Pulmonary artery endothelial cell (primary cell): ENCODE measurements at regions not wholly inside any gene's neighbourhood (a gene's known extent, or its start where the extent isn't known, plus 50 kb on each side); places are given as distances from the start of the nearest gene placed in this dataset.
"Not testable (repeated sequence)": the region's sequence is repeated elsewhere in the genome, so short reads cannot be mapped to it uniquely, and the experiment has no call there.

ENCODE experiments used
- DNase-seq: peaks from one replicate; pipeline ENCODE4 v3.0.0-alpha.2; 2011; ENCODE audit warnings: low read depth, low spot score

DNA sequence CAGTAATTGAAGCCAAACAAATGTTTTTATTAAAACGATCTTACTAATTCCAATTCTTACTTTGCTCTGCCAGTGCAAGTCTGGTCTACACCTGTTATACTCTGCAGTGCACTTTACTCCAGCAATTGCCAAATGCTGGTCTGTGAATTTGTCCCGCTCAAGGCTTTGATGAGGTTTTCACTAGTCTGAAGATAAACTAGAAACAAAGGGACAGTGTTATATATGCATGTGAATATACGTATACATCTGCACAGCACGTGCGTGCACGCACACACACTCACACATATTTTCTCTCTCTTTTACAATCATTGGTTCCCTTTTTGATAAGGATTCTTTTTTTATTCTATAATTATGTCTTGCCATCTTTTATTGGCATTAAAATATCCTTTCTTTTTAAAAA is 88.5 kb upstream of the LCORL start:
- DNase-seq, result no peak

DNA sequence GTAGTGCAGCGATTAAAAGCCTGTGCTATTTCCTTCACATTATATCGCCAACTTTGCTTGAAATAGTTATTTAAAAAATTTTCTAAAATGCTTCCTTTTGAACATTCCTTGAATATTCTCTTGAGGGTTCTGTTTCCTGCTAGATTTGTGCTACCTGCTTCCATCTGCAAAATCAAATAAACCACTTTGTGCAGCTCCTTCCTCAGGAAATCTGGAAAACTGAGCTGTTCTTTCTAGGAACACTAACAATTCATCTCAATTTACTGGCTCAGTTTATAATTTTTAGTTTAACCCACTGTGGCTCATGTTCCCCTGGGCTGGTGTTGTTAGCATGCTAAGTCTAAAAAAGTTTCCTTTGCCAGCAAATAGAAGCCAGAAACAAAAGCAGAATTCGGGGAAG is 88.1 kb upstream of the LCORL start:
- DNase-seq, result peak; percentile 77

DNA sequence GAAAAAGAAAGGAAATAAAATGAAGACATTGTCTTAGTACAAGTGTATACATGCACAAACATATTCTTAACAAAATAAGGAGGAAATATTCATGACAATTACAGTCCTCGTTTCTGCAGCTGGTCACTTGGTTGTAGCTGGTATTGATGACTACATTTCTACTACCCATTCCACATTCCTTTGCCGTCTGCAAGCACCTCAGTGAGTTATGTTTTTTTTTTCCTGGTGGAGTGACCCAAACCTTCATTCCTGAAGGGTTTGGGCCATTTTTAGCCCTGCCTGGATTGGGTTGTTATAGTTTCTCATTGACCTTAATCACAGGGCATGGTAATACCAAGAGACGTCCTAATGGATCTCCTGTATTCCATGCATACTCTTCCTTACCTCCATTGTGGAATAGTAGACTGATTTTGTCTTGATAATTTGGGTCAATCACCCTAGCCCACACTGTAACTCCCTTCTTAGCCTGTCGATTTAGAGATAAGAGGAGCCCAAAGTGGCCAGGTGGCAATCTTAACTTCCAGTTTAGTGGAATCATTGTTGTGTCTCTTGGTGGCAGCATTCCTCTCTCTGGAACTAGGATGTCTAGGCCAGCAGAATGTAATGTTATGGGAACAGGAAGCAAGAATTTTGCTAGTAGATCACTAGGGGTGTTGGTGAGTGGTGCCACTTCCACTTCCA is 86.4 kb upstream of the LCORL start:
- DNase-seq, result not testable (repeated sequence)

DNA sequence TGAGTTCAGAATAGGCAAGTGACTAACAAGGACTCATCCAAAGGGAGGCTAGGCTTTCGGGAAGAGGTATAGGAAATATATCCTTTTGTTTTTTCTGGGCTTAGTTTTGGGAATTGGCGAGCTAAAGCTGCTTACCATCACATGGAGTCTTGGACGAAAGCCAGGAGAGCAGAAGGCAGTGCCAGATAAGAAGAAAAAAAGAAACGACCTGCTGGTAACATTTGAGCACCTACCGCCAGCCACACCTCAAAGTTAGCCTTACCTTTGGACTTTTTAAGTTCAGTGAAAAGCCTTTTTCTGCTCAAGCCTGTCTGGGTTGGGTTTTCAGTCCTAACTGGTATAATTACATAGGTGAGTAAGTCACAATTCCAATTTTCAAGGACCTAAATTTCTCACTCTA is 85.1 kb upstream of the LCORL start:
- DNase-seq, result peak; percentile 45

DNA sequence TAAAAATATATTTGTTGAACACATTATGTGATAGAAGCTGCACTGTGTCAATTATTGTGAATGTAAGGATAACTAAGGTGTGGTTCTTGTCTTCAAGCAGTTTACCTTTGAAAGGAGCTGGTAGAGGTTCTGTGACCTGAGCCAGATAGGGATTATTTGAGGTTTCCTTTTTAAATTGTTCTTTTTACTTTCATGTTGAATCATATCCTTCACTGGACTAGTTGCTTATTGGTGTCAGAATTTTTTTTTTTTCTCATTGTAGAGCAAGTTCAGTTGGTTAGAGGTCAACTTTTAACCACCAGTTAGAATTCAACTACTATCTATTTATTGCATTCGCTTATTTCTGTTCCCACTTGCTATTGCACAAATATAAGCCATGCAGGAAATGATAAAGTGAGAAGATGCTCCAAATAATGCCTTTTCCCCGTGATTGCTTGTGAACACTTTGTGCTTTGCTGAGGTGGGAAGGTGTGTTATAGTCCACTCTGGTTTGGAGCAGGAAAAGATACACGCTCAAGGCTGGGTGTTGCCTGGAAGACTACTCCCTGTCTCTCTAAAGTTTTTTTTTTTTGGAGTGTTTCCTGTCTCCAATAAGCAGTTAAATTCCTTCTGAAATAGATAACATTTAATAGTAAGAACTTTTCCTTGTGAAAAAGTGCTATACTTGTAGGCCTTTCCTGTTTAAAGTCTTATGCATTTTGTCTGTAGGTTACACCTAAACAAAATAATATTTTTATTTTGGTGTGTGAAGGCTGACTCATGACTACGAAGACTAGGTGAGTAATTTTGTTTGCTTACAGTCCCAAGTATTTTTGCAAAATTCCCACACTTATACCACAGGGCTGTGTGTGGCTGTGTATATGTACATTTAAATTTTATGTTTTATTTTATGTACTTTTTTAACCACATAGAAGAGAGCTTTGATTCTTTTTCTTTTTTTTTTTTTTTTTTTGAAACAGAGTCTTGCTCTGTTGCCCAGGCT is 83.8 kb upstream of the LCORL start:
- DNase-seq, result no peak

DNA sequence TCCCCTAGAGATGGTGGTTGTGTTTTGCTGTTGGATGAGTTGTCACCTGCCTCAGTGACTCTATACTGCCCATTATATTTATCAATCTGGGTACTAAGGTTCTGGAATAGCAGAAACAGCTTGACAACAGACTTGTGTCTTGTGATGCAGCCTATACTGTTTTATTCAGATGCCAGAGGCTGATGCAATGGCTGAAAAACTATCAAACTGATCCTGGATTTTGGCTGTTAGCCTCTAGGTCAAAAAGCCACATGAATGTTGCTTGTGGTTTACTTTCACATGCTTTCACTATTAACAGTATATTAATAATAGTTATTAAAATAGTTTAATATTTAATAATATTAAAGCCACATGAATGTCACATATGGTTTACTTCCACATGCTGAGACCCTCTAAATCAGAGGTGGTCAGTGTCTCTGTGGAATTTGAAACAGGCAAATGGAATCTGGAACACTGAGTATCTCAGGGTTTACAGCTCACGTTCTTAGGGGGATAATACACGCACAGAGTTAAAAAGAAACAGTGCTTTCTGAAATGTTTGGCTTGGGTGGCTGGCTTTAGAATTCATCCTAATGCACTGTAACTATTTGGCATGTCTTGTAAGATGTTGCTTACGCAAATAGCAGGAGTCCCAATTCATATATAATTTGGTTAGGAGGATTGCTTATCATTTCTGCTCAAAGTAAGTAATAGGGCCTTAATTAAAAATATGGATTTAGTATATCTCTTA is 82.5 kb upstream of the LCORL start:
- DNase-seq, result no peak

DNA sequence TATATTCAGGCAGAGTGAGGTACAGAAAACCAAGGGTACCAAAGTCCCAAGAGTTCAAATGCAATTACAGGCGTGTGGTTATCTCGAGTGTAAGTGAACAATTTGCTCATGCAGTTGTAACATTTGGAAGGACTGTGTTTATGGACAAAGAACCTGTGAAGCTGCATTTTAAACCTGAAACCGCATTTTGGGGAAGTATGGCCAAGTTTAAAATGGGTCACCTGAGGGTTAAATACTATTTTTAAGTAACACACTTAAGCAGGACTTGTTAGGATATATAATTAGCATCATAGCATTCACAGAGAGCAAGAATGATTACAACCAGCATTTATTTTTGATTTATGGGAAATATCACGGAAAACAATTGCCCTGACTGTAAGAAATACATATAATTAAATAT is 79.1 kb upstream of the LCORL start:
- DNase-seq, result no peak

DNA sequence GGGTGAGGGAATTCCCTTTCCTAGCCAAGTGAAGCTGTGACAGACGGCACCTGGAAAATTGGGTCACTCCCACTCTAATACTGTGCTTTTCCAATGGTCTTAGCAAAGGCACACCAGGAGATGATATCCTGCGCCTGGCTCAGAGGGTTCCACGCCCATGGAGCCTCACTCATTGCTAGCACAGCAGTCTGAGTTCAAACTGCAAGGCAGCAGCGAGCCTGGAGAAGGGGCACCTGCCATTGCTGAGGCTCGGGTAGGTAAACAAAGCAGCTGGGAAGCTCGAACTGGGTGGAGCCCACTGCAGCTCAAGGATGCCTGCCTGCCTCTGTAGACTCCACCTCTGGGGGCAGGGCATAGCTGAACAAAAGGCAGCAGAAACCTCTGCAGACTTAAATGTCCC is 68.9 kb upstream of the LCORL start:
- not testable (repeated sequence) for DNase-seq

DNA sequence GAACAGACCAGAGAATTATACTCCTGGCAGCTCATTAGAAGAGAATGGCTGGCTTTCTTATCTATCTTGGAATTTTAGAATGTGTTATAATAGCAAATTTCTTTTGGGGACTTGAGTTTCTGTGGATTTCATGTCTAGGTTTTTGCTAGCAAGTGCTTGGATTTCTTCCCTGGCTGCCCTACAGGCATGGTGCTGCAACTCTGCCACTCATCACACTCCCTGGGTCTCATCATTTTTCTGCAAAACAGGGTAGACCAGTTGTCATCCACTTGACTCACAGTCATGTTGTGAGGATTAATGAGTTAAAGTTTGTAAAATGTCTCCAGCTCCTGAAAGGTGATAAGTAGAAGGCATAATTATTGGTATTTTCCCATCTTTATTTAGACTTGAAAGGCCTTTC is 60.7 kb upstream of the LCORL start:
- DNase-seq, result no peak

DNA sequence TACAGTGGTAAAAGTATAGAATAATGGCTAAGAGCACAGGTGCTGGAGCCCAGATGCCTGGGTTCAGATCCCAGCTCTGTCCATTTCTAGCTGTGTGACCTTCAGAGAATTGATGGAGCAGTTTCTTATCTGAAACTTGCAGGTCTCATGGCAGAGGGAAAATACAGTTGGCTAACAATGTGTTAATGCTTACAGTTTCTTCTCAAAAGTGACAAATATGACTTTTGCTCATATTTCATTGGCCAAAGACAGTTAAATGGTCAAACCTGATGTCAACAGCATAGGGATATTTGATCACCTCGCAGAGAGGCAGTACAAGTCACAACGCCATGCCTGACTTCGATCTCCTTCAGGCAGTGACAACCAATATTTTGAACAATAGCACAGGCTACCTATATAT is 60.2 kb upstream of the LCORL start:
- no peak for DNase-seq

DNA sequence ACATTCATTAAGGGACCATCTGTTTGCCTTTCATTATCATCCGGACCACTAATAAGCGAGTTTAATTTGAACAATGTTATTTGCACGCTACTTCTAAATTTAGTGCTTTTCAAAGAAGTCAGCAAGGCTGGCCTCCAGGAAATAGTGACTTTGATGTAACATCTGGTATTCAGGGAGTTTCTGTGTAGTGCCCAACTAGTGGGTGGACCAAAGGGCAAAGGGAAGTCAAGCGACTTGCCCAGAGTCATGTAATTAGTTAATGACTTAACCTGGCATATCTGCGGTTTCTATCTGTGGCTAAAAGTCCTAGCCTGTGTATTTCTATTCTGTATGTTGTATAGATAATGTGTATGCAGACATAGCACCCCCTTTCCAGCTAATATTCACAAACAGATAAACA is 56.3 kb upstream of the LCORL start:
- no peak for DNase-seq

DNA sequence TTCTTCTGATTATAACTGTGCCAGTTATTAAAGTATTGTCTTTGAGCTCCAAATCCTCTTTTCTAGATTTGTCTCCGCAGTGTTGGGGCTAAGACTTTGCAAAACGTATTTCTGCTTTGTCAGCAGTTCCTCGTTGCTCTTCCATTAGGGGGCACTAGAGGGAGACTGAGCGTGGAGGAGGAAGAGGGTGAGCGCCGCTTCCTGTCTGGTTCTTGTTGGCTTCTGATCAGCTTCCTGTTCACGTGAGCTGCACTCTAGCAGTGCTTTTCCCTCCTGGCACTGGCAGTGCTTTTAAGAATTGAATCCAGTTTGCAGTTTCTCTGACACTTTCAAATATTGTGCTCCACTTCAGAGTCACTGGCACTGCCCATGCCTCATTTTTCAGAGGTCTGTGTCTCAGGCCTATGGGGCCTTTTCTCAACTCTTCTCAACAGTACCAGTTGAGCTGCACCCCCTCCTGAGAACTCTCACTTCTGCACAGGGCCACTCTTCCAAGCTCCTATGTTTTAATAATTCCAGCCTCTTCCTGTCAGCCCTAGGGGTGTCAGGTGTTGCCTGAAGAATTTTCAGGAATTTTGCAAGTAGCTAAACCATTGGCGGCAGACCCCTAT is 54.4 kb upstream of the LCORL start:
- peak; percentile 26 for DNase-seq

DNA sequence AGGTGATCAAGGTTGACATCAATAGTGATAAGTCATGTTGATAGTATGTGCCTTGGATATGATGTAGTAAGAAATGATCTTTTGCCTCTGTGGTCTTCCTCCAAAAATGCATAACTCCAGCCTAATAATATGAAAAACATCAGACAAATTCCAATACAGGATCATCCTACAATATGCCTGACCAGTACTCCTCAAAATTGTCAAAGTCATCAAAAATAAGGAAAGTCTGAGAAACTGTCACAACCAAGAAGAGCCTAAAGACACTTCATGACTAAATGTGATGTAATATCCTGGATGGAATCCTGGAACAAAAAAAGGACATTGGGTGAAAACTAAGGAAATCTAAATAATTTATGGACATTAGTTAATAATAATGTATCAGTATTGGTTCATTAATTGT is 50.3 kb upstream of the LCORL start:
- no peak for DNase-seq
